GM12865 (cell line): ENCODE measurements at regions not wholly inside any gene's neighbourhood (a gene's known extent, or its start where the extent isn't known, plus 50 kb on each side); places are given as distances from the start of the nearest gene placed in this dataset.

Source experiments
- DNase-seq: peaks from one replicate; pipeline ENCODE4 v3.0.0; 2010; ENCODE audit warnings: low read depth
- H3K4me3 ChIP-seq: 2 replicates; pipeline ENCODE4 v1.5.1; 2011; ENCODE audit warnings: mild to moderate bottlenecking, low read depth, low read length, control low read depth
- TF ChIP-seq, protein P1 (sequence below): IDR thresholded peaks from 2 replicates; pipeline ENCODE4 v1.5.1; 2011; ENCODE audit warnings: low read length, control low read depth, low read depth, inconsistent platforms; ENCODE audit not compliant: insufficient read depth; ENCODE audit errors: missing control alignments

DNA sequence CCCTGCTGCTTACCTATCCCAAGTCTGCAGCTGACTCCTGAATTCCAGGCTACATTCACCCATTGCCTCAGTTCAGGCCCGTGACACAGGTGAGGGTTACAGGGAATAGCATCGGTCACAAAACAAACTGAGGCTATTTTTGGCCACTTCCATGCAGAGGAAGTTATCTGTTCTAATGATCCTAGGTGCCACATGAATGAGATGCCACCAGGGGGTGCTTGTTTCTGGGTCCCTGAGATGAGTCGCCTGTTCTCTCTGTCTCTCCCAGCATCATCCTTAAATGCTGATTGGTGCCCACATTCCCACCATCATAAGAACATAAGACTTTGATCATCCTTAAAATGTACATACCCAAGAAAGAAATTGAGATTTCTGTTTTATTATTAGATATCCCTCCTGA is 119.0 kb upstream of the CELF4 start:
- TF ChIP-seq, protein P1, sequence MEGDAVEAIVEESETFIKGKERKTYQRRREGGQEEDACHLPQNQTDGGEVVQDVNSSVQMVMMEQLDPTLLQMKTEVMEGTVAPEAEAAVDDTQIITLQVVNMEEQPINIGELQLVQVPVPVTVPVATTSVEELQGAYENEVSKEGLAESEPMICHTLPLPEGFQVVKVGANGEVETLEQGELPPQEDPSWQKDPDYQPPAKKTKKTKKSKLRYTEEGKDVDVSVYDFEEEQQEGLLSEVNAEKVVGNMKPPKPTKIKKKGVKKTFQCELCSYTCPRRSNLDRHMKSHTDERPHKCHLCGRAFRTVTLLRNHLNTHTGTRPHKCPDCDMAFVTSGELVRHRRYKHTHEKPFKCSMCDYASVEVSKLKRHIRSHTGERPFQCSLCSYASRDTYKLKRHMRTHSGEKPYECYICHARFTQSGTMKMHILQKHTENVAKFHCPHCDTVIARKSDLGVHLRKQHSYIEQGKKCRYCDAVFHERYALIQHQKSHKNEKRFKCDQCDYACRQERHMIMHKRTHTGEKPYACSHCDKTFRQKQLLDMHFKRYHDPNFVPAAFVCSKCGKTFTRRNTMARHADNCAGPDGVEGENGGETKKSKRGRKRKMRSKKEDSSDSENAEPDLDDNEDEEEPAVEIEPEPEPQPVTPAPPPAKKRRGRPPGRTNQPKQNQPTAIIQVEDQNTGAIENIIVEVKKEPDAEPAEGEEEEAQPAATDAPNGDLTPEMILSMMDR, result no peak
- H3K4me3 ChIP-seq, result no peak overlapping the region
- no peak for DNase-seq

DNA sequence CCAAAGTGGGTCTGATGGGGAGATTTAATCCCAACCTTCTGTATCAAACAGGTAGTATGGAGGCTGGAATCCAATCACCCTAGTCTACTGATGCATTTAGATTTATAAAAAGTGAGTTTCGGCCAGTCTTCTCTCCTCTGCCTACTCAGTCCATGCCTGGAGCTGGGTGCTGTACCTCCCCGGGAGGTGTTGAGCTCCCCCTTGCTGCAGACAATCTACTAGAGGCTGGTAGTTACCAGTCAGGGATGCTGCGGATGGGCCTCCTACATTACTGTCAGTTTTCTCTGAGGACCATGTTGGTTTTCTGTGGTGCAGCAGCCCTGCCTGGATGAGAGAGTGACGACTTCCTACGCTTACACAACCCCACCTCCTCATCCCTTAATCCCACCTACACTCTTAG is 118.6 kb upstream of the CELF4 start:
- TF ChIP-seq, protein P1, result no peak
- no peak overlapping the region for H3K4me3 ChIP-seq
- no peak for DNase-seq

GRCh38 chr18:37680911-37681310 is 115.3 kb upstream of the CELF4 start:
- no peak for DNase-seq
- H3K4me3 ChIP-seq, result no peak overlapping the region
- TF ChIP-seq, protein P1, result no peak

GRCh38 chr18:37676276-37676675 is 110.7 kb upstream of the CELF4 start:
- no peak for DNase-seq
- TF ChIP-seq, protein P1, result no peak
- no peak overlapping the region for H3K4me3 ChIP-seq

DNA sequence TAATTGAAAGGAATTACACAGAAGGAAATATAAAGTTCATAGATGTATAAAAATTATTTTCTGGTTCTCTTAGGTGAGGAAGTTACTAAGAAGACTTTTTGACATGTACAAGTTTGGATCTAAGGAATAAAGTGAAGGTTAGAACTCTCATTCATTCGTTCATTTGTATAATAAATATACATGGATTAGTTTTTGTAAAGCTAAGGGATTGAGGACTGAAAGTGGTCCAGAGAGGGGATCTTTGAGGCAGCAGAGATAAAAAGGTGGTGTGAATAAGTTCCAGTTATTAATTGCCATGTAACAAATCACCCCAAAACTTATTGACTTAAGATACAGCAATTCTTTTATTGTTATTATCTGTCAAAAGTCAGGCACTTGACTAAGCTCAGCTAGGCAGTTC is 110.1 kb upstream of the CELF4 start:
- TF ChIP-seq, protein P1, result no peak
- no peak for DNase-seq
- H3K4me3 ChIP-seq, result no peak overlapping the region

DNA sequence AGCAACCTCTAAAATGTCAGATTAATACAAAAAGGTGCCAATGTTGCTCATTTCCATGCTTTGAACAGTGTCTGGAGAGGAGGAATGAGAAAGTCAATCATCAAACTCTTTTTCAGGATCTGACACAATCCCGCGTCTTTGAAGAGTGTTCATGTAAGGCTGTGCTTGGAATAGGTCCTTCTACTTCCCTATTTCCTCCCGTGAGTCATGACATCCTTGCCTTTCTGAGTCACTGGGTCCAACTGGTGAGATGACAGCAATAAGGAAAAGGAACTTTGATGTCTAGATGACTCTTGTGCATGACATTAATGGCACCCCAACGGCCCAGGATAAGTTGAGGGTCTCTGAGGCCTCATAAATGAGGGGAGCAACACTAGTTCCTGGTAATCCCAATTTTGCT is 109.0 kb upstream of the CELF4 start:
- no peak overlapping the region for H3K4me3 ChIP-seq
- DNase-seq, result no peak
- TF ChIP-seq, protein P1, result no peak

DNA sequence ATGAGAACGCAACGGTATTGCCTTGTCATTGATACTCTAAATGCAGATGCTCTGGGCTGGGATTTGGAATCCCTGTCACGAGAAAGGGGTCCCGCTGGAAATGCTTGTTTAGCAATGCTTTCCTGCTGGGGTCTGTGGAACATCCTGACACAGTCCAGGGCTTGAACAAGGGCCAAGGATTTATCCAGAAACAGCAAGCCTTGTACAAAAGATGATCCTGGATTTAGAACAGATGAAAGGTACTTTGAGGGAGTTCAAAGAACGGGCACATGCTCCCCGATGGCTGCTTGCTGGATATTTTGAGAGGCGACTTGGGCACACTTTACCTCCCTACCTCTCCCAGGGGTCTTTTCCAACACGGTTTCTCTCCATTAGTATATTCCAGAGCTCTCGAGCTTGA is 108.1 kb upstream of the CELF4 start:
- H3K4me3 ChIP-seq, result no peak overlapping the region
- TF ChIP-seq, protein P1, result no peak
- no peak for DNase-seq
